HG02840 (cell line): ENCODE measurements at regions not wholly inside any gene's neighbourhood (a gene's known extent, or its start where the extent isn't known, plus 50 kb on each side); places are given as distances from the start of the nearest gene placed in this dataset.
"Not testable (repeated sequence)": the region's sequence is repeated elsewhere in the genome, so short reads cannot be mapped to it uniquely, and the experiment has no call there.

Experiments used
- ATAC-seq: cut with Tn5 transposase; IDR thresholded peaks from one replicate; pipeline ENCODE4 v1.9.1; 2021; ENCODE audit warnings: mild to moderate bottlenecking, moderate library complexity, moderate number of reproducible peaks; ENCODE audit not compliant: unreplicated experiment, low FRiP score

DNA sequence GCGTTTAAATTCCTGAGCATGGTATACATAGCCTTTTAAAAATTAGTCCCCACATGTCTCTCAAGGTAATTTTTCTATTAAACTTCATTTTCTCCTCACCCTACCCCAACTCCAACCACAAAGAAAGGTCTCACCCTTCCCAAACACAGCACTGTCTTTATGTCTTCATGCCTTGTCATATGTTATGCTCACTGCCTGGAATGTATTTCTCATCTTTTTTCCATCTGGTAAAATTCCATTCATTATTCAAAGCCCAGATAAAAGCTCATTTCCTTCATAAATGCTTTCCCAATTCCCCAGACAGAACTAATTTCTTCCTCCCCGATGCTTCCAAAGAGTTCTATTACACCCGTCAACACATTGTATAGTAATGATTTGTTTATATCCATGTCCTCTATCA lies 302.0 kb downstream of the ALDH8A1 start:
- no peak for ATAC-seq

GRCh38 chr6:134642819-134643218 lies 307.1 kb downstream of the ALDH8A1 start:
- ATAC-seq = no peak

DNA sequence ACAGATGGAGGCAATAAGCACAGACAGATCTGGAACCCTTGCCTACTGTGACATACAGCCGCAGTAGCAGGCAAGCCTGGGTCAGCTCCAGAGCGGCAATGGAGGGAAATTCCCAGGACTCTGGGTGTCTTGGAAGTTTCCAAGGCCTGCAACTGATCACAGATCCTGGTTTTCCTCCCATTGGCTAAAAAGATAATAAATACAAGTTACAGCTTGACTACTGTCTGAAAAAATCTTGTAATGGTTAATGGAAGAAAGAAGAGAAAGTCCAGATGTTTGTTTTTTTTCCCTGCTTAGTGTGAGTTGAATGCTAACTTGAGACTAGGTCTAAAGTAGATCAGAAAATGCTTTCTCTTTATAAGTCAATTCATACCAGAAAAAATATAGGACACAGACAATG lies 307.6 kb downstream of the ALDH8A1 start:
- no peak for ATAC-seq

DNA sequence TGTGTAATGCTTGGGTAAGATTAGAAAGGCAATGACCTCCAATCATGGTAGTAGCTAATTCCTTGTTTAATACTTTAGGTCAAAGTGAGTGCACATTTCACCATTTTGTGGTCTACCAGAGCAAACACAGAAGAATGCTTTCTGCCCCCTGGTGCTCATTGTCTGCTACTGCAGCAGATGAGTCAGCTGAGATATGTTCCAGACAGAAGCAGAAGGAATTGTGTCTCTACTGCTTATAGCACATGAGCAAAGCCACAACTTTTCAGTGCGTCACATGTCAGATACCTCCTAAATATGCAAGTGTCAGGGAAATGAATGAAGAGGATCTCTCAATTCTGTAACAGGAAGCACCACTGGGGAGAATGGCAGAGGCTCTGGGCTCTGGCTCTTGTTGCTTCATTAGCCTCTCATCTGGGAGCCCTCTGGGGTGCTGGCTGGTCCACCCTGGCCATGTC lies 308.9 kb downstream of the ALDH8A1 start:
- ATAC-seq = peak; percentile 68

GRCh38 chr6:134640229-134640628 lies 309.7 kb downstream of the ALDH8A1 start:
- ATAC-seq = no peak

DNA sequence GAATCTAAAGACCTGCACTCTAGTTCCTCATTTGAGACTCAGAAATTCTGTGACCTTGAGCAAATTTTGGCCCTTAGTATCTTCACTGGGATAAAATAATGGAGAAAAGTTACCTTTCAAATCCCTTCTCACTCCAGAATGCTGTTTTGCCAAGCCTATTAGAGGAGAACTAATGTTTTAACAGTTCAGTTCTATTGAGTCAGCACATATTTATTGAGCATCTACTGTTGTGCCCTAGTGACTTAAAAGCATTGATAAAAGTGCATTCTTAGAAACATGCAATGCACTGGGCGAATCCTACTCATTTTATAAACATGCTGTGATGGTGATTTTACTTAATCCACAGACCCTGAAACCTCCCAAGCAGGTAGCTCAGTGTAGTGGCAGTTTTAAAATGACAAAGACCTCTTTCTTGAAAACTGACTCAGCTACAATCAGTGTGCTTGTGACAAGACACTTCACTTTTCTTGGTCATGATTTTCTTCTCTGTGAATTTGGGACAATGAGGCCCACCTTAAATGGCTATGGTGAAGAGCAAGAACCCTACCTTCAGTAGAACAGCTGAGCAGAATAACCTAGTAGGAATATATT lies 312.0 kb downstream of the ALDH8A1 start:
- ATAC-seq = no peak

GRCh38 chr6:134637282-134637681 lies 312.6 kb downstream of the ALDH8A1 start:
- ATAC-seq = no peak

- ATAC-seq = no peak
Measured at GRCh38 chr6:134636186-134636799, 313.6 kb downstream of the ALDH8A1 start.

DNA sequence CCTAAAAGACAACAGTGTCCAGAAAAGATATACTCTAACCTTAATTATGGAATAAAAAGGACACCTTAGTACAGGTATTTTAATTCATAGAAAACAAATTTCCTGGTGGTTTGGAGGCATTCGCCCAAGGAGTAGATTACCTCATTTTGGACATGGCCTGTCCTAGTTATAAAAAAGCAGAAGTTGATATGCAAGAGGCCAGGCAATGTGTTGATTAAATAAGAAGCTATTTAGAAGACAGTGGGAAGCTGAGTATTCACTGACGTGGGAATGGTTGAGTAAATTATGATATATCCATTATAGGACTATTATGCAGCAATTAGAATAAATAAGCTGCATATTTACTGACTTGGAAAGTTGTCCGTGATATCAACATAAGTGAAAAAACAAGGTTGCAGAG lies 314.9 kb downstream of the ALDH8A1 start:
- no peak for ATAC-seq

- ATAC-seq = no peak
Measured at GRCh38 chr6:134634466-134634865, 315.4 kb downstream of the ALDH8A1 start.

- ATAC-seq = not testable (repeated sequence)
Measured at GRCh38 chr6:134632982-134633940, 315.3 kb upstream of the SGK1 start.

DNA sequence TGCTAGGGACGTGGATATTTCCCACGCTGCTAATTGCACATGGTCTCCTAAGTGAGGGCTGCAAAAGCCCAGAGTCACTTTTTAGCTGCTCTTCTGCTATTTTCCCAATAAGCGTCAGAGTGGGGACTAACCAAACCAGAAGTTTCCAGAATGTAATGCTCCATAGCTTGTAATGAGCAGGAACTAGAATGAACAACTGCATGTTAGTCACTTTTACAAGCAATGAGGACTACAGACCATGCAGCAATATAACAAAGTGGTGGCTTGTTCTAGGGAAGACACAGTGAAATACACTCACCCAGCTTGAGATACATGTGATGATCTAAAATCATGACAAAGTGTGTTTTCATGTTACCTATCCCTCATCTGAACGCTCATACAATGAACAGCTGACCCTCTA lies 314.1 kb upstream of the SGK1 start:
- no peak for ATAC-seq

- no peak for ATAC-seq
Measured at GRCh38 chr6:134631398-134631924, 313.5 kb upstream of the SGK1 start.

GRCh38 chr6:134630508-134631121 lies 312.7 kb upstream of the SGK1 start:
- no peak for ATAC-seq

- no peak for ATAC-seq
Measured at GRCh38 chr6:134628154-134628553, 310.2 kb upstream of the SGK1 start.

- ATAC-seq = no peak
Measured at GRCh38 chr6:134627707-134628106, 309.8 kb upstream of the SGK1 start.

DNA sequence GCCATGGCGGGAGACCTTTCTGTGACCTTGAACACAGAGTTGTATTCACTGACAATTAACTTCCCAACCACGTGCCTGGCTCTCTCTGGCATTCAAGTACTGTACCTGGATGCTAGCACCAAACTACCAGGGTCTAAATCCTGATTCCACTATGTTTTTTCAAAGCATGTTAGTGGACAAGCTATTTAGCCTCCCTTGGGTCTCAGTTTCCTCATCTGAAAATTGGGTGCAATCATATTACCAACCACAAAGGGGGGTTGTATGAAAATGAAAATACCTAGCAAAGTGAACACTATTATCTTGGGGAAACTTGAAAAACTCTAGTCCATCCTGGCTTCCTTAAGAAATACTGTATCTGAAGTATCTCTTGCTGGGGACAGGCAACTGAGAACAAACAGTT lies 308.7 kb upstream of the SGK1 start:
- ATAC-seq = no peak

DNA sequence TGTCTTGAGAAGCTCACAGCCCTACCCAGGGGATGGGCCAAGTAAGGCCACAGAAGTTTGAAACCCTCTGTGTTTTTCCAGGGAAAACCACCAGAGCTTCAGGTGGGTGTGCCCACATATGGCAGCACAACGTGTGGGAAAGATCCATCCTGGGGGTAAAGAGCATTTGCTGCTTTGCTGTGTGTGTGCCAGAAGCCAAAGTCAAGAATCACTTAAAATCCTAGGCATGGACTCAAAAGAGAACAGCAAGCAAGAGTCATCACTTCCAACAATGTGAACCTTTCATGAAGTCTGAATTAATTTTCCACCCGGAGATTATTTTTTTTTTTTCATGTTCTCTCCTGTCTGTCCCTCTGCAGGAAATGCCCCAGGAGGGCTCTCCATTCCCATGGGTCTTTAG lies 308.2 kb upstream of the SGK1 start:
- ATAC-seq = no peak

DNA sequence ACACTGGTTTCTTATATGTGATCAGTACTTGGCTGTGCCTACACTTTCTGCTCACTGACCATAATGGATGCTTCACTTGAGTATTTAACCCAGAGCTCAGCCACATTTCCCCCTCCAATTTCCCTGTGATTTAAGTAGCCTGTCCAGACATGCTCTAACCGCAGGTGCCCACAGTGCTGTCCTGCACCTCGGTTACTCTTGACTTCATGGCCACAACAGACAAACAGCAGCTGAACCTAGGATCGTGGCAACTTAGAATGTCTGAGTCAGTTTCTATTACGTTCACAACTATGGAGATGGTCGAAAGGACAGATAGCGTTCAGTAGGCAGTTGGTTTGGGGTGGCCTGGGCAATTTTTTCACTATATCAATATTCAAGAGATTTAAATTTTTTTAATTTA lies 306.9 kb upstream of the SGK1 start:
- no peak for ATAC-seq

GRCh38 chr6:134623401-134623800 lies 305.5 kb upstream of the SGK1 start:
- no peak for ATAC-seq
